Ecto neural progenitor cell (in vitro differentiated cells): ENCODE measurements at regions not wholly inside any gene's neighbourhood (a gene's known extent, or its start where the extent isn't known, plus 50 kb on each side); places are given as distances from the start of the nearest gene placed in this dataset.

ENCODE experiments used
- DNase-seq: peaks from one replicate; pipeline ENCODE4 v3.0.0-alpha.2; 2018; ENCODE audit warnings: low spot score

DNA sequence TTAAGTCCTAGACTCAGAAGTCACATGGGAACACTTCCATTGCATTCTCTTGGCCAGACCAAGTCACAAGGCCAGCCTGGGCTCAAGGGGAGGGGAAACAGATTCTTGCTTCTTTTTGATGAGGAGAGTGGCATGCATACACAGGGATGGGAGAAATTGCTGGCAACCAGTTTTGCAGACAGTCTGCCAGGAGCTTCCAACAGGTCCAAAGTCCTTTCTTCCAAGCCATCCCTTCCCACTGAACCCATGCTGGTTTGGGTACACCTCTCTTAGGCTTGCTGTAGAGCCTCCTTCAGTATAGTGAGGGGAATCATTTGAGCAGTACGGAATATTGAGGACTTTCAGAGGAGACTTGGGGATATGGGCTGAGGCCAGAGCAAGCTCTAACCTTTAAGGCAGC, 267.8 kb downstream of the BCOR start:
- no peak for DNase-seq

DNA sequence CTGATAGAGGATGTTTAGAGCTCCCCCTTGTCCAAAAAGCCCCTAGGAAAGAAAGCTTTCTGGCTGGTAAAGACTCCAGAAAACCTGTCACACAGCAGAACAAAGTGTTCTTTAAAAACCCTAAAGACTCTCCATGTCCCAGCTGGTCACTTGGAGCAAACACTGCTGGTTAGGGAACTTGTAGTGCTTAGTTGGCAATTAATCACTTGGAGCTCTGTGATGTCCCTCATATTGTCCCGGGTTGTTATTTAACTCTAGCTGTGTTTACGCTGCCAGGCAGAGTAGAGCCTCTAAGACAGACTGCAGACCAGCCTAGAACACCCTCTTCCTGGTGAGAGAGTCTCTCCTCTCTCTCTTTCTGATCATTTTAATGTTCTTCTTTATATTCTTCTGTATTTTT, 267.3 kb downstream of the BCOR start:
- DNase-seq: no peak

DNA sequence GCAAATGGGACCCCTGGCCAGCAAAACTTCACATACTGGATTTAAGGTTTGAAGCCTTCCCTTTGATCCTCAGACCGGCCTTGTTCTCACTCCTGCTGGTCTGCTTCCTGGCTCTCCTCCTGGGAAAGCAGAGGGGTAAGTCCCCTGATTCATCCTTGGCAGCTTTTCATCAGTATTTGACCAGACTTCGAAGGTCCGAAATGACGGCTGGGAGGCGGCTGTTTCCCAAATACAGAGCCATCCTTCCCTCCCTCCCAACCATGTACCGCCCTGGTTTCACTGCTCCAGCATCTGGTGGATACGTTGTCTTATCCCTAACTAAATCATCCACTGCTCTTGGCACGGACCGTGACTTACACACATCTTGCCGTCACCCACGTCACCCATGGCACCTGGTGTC, 265.5 kb downstream of the BCOR start:
- no peak for DNase-seq

DNA sequence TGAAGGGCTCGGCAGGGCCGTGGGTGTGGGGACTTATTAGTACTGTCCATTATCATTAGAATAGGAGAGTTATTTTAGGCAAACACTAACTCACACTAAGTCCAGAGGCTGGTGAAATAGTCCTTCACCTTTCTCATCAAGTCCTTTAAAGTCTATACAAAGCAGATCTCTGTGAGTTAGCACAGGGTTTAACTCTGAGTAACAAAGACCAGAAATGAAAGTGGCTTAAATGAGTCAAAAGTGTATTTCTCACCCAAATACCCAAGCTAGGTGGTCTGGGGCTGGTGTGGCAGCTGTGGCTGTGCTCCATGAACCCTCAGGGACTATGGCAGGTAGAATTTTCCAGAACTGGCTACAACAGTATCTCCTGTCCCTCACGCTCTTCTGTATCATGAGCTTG, 263.2 kb downstream of the BCOR start:
- DNase-seq: no peak

DNA sequence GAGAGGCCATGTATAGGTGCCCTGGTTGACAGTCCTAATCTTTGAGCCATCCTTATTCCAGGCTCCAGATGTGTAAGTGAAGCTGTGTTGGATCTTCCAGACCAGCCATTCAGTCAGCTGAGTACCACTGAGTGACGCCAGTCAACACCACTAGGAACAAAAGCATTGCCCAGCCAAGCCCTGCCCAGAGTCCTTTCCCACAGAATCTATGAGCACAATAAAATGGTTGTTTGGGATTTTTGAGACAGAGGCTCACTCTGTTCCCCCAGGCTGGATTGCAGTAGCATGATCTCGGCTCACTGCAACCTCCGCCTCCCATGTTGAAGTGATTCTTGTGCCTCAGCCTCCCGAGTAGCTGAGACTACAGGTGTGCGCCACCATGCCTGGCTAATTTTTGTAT, 262.5 kb downstream of the BCOR start:
- DNase-seq: no peak

DNA sequence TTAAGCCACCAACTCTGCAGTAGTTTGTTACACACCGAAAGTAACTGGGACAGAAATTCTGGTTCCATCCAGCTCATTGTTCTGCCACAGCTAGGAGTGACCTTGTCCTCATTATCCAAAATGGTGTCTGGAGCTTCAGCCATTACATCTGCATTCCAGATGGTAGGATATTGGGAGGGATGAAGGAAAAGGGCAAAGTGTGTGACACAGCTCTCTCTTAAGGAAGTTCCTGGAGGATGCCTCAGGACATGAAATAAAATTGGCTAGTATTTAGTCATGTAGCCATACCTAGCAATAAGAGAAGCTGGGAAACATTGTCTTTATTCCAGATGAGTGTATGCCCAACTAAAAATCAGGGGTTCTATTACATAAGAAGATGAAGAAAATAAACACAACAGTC, 262.0 kb downstream of the BCOR start:
- no peak for DNase-seq

DNA sequence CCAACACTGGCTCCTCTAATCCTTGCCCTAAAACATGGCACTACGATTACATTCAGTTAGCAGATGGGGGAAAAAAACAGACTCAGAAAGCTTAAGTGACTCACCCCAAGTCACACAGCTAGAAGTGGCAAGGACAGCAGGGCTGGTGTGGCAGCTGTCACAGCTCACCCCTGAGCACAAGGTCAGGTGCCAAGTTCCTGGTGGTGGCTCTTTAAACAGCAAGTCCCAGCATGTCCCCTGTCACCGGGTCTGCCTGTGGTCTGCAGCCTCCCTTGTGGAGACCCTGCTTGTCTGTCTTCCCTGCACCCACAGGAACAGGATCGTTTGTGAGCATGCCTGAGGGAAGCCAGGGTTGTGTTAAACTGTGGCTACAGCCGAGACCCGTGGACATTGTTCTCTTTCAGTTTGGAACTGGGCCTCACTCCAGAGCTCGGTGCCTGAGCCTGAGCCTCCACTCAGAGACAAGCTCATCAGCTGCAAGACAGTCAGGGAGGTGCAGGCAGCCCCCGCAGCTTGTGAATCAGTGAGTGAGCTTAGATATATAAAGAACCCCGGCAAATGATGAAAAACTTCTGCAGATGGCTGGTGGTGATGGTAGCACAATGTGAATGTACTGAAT, 260.8 kb downstream of the BCOR start:
- DNase-seq: no peak

DNA sequence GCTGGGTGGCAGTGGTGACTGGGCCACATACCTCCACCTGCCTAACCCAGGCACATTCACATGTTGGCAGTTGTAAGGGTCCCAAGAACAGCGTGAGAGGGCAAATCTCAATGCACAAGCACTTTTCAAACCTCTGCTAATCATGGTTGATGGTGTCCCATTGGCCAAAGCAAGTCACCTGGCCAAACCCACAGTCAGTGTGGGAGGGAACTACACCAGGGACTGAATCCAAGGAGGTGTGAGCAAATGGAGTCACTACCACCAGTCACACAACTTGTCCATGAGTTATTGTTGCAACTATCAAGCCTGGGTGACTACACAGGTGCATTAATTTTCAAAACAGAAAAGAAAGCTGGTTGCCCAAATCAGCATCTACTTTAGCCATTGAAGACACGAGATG, 260.1 kb downstream of the BCOR start:
- DNase-seq: no peak

DNA sequence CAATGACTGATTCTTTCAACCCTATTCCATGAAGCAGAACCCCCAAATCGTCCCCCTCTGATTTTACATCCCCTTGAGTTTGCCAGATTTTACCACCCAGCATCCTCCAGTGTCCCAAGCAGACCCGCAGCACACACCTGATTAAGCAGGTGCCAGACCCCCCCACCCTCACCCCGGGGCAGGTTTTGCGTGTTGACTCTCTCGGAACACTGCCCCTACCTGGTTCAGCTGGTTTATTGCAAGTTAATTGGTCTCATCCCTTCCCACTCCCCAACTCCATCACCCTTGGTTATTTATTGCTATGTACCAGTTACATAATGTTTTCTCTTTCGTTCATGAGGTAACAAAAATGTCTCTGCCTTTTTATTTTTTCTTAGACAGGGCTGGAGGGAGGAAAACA, 258.4 kb downstream of the BCOR start:
- no peak for DNase-seq

DNA sequence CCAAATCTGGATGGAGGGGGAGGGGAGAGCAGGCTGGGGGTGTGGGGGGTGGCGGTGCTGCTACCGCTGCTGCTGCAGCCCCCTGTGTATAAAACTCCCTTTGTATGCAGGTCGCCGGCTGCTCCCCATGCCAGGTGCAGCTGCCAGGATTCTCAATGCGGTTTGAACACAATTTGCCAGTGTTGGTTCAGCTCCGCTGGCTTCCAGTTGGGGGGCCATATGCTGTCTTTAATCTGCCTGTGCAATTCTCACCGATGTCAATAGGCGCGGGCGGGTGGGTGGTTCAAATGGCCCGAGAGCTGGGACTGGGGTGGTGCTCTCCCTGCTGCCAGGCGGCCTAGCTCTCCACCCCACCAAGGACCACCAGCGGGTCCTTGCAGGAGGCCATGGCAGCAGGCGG, 257.6 kb downstream of the BCOR start:
- DNase-seq: no peak

DNA sequence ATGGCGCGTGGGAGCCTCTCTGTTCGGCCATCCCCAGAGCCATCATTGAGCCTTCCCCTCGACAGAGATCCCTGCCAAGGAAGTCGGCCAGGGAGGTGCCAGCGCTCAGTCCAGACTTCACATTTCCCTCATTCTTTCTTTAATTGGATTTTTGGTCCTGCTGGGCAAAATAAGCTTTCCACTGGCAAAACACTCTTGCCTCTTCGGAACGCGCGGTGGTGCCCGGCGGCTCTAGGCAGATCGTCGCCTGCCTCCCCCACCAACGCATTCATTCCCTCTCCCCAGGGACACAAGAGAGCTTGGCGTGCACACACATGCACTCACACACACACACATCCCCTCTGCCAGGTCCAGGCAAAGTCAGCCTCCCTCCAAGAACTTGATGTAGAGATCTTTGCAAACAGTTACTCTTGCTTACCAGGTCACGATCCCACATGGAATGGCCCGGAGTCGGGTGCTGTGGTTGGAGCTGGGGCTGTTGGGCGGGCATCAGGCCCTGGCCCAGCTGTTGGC, 257.1 kb downstream of the BCOR start:
- DNase-seq: no peak

DNA sequence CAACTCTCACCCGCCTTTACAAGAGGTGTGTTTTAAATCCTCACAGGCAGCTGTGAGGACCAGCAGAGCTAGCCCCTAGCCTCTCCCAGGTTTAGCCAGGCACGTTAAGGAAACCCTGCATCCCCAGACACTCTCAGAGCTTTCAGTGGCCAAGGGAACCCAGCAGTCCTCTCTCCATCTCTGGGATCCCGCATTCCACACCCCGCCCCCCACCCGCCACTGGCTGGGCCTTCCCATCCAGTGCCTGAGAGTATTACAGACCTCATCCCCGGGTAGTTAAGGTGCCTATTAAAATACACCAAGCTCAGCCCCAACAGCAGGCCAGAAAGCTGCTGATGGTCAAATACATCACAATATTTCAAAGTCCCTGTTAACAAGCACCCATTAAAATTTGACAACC, 256.2 kb downstream of the BCOR start:
- no peak for DNase-seq

DNA sequence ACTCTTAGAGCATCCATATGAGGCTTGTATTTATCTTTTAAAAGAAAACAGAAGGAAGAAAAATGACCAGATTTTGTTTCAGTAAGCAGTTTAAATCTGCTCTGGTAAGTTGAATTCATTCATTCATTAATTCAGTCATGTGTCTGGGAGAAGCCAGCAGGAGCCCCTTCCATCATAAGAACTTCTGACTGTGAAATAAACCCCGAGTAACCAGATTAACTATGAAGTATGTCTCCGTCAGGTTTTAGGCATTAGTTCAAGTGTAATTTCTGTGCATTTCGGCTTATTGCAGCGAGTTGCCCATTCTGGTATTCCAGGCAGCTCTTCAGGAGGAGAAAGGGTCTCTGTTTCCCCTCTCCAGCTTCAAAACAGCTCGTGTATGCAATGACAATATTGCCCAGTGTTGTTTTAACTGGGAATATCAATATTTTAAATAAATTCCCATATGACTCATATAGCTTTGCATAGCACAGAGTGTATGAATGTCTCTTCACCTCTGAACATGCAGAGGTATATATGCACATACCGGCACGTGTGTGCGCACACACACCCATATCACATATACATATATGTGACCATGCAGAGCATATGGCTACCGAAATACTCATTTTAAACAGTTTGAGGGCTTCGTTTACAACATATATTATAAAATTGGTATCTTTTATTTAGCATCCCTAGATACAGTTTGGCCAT, 255.3 kb downstream of the BCOR start:
- DNase-seq: no peak

DNA sequence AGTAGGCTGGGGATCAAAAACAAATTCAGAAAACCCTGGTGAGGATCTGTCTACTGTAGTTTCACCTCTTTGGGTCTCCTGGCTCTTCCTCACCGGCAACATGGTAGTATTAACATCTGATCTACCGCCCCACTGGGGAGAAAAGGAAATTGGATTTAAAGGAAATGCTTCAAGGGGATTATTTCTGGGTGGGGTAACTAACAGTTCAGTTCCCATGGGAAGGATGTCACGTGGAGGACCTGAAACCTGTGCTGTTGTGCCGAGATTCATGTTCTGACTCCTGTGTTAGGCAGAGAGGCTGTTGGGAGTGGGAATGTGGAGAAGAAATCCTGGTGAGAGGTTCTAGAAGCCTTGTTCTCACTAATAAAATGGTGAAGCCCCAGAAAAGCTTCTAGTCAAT, 254.4 kb downstream of the BCOR start:
- DNase-seq: no peak

DNA sequence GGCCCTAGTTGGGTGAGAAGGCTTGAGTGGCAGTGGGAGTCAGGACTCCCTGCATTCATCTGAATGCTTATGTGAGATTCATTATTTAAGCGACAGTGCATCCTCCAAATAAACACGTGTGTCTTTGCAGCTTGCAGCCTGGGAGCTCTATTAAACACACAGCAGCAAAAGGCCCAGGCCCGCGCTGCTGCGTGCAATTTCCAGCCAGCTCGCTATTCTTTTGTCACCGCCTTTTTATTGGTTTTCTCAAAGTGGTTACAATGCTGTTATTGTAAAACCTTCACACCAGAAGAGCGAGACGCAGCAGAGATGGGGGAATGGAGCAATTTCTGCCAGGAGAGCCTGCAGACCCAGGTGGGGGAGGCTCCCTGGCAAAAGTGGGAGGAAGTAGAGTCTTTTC, 252.5 kb downstream of the BCOR start:
- DNase-seq: no peak

DNA sequence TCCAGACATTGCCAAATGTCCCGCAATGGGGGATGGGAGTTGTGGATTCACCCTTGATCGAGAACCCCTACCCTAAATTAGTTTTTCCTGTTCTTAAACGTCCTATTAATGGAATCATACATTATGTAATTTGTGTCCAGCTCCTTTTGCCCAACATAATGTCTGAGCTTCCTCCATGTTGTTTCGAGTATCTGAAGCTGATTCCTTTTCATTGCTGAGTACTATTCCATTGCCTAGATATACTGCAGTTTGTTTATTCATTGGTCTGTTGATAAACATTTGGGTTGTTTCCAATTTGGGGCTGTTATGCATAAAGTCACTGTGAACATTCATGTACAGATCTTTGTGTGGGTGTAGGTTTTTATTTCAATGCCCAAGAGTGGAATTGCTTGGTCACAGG, 251.3 kb downstream of the BCOR start:
- DNase-seq: no peak

DNA sequence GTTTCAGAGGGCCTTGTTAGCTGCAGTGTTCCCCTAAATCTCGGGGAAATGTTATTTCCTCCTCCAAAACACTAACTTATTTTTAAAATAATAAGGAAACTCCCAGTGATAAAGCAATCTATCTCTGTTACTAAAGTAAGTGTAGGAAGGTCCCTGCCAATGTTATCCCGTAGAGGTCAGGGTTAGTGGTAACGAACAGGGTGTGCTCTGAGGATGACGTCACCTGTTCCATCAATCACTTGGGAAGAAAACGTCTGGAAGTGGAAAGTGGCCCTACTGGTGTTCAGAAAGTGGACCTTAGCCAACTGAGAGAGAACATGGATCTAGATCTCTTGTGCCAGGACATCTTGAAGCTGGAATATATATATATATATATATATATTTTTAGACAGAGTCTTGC, 249.5 kb downstream of the BCOR start:
- no peak for DNase-seq

DNA sequence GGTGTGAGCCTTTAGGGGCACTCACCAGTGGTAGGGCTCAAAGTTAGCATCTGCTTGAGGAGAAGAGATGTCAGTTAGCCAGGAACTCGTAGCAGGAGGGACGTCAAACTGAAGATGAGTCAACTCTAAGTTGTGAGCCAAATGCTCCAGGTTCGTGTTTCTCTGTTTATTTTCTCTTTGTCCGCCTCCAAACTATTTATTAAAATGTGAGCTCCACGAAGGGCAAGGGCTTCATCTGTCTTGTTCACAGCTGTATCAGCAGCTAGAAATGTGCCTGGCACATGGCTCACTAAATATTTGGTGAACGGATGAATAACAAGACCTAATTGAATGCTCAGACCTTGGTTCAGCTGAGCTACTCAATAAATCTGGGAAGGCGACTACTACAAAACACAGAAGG, 248.9 kb downstream of the BCOR start:
- no peak for DNase-seq

DNA sequence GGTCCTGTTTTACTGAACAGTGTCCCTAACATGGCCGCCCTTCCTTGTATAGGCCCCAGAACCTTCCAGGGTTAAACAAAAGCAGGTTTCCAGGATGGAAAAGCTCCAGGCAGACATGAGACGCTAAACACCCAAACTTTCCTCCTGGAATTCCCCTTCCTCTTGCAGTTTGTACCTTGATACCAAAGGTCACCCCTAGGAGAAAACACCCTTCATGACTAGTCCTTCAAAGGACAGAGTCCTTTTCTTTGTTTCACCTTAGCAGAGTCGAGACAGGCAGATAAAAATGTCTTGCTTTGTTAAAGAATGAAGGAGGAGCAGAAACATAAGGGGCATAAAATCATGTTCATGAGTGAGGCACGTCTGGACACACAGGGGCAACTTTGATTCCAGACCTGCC, 247.5 kb downstream of the BCOR start:
- no peak for DNase-seq

DNA sequence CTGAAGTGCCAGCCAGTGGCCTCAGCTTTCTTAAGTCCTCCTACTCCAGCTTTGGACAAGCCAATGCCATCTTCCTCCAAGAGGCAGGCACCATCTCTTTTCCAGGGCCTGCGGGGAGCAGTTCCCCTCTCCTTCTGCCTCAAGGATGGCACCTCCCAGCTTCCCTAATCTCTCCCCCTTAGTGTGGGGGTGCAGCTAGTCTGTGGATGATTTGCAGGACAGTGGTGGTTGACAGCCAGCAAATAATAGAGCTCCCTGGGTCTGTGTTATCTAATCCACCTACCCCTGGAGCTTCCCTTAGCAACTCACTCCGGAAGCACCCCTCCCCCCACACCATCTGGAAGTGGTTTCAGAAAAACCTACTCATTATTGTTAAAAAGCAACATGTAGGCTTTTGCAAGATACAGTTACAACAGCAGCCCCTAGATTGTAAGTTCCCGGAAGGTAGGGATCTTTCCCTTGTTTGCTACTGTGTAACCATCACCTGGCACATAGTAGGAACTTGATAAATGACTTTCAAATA, 247.1 kb downstream of the BCOR start:
- DNase-seq: no peak

DNA sequence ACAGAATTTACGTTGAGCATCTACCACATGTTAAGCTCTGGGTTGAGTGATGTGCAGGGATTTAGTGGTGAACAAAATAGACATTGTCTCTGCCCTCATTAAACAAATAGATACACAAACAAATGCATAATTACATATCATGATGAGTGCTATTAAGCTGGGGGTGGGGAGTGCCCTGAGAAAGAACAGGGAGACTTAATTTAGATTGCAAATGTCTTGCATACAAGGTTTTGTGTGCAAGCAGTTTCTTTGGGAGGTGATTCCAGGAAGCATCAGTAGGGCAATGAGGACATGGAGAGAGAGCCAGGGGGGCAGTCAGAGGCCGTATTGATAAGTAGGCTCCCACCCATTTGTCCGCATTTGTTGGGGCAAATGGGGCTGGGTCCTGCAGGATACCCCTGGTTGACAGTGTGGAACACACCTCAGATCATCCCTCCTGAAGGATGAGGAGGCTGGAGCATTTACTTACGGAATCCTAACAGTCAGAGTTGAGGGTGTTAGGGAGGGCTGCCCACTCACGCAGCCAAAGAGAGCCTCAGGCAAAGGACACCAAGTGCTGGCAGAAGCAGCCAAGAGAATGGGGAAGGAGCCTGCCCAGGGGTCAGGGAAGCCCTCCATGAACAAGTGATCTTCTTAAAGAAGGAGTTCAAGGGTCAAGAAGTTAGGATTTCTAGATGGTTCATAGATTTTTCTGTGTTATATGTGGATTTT, 245.9 kb downstream of the BCOR start:
- DNase-seq: no peak

DNA sequence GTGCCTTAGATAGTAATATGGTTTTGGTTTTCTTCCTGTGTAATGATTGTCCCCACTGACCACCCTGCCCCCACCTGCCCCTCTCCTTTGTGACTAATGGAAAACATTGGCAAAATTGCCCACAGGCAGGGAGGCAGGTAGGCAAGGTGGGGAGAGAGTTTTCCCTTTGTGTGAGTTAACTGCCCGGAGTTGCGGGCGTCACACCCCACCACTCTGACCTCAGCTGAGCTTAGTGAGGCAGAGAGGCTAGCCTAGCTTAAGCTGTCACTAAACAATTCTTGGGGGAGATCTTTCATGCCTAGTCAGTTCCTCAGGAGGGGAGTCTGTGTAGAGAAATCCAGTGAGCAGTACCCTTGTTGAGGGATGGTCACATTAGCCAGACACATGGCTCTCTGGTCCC, 245.3 kb downstream of the BCOR start:
- no peak for DNase-seq

DNA sequence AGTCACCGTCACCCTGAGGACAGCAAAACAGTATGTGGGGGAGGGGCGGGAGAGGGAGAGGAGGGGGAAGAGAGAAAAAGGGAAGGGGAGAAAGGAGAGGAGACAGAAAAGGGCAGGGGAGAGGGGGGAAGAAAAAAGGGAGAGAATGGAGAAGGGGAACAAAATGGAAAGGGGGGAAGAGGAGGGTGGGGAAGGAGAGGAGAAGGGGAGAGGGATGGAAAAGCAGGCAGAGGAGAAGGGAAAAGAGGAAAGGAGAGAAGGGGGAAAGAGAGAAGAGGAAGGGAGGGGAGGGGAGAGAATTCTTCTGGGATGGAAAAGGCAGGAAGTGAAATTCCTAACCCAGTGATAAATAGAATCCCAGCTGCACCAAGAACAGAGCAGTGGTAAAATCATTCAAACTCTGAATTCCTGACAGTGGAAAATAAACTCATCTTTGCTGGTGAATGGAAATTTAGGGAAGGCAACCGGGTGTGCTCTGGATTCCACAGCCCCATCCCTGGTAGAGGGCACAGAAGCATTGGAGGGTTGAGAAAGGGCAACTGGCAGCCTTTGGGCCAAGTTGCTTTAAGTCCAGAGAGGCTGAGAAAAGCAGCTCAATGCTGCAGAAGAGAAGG, 244.2 kb downstream of the BCOR start:
- no peak for DNase-seq
